SKM-1 (cell line): ENCODE measurements at regions not wholly inside any gene's neighbourhood (a gene's known extent, or its start where the extent isn't known, plus 50 kb on each side); places are given as distances from the start of the nearest gene placed in this dataset.
"Not testable (repeated sequence)": the region's sequence is repeated elsewhere in the genome, so short reads cannot be mapped to it uniquely, and the experiment has no call there.

Experiments
- DNase-seq: peaks from one replicate; lab custom pipeline; 2025; ENCODE audit not compliant: unreplicated experiment; lab: John Stamatoyannopoulos, UW

DNA sequence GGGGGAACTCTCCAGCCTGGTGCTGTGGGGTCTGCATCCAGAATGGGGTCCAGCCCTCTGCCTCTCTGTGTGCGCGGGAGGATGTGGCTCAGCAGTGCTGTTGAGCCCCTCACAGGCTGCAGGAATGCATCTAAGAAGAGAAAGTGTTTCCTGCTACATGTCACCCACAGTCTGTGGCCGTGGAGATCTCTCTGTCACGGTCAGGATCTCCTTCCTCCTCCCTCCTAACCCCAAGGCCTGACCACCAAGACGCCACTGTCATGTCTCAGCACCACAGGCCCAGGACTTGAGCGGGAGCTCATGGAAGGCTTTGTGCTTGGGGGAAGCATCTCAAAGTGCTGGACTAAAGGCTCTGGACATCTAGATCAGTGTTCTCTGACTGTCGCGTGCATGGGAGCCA lies 90.1 kb downstream of the SREK1 start:
- DNase-seq = no peak

DNA sequence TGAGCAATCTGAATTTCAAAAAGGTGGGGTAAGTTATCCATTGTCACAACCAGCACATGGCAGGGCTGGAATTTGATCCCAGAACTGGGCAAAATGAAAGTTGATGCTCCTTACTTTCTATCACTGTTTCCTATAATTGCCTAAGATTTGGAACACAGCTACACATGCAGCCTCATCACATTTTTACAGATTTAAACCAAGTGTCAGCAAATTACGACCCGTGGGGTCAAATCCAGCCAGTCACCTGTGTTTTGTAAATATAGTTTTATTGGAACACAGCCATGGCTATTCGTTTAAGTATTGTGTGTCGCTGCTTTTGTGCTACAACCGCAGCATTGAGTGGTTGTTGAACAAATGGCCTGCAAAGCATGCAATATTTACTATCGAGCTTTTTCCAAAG lies 94.3 kb downstream of the SREK1 start:
- DNase-seq = no peak

- no peak for DNase-seq
Measured at GRCh38 chr5:66239034-66239433, 94.9 kb downstream of the SREK1 start.

DNA sequence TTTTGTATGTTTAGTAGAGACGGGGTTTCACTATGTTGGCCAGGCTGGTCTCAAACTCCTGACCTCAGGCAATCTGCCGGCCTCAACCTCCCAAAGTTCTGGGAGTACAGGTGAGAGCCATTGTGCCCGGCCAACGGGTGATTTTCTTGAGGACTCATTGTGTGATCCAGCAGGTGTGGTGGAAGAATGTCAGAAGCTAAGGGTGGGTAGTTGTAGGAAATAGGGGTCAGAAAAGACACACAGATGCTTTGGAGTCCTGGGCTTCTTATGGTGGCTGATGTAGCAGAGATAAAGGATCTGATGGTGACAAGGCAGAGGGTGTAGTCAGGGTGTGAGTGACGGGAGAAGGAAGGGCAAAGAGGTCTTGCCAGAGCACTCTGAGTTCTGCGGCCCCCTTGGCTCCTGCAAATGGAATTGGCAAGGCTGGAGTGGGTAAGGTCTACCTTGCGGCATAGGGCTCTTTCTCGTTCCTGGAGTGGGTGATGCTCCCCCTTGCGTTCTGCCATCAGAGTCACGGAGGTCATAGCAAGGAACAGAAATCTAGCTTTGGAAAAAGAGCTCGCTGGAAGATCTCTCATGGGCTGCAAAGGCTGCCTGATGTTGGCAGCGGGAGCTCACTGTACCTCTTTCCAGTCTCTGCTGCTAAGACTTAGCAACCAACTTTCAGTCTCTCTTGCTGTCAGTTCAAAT lies 97.2 kb downstream of the SREK1 start:
- no peak for DNase-seq

GRCh38 chr5:66242050-66242715 lies 98.1 kb downstream of the SREK1 start:
- no peak for DNase-seq

DNA sequence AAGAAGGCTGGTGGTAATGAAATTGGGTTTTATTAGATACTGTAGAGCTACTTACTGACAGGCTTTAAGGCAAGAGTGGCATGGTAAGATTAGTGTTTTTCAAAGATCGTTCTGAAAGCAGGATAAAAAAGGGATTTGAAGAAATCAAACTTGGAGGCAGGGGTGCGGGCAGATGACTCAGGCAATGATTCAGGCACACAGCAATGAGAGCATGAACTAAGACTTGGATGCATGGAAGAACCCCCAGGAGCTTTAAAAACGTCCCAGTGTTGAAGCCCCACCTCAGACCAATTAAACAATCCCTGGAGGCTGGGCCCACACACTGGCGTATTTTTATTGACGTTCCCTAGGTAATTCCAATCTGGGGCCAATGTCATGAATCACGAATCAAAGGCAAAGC lies 102.5 kb downstream of the SREK1 start:
- DNase-seq = no peak

DNA sequence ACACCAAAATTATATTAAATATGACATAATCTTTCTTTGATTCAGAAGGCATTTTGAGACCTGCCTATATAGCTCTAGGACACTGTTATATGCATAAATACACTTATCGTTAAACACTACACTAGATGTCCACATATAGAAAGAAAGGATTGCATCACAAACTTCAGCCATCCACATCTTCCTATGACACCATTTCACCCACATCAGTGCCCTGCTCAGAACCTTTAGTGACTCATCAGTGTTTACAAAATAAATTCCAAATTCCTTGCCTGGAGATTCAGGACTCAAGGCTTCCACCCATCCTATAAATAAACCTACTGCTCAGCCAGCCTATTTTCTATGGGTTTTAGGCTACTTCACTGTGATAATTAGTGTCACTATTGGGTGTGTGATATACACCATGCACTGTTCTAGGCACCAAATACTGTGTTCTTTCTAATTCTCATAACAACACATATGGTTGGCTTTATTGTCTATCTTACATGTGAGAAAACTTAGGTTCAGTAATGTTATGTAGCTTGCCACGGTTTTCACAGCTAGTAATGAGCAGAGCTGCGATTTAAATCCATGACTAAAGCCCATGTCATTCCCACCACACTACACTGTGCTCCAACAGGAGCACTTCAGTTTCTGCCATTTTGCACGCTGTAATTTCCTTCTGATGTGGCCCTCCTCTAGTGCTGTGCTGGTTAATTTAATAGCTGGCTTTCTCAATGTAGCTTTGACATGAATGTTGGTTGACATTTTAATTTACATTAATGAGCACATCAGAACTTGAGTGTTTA lies 103.3 kb downstream of the SREK1 start:
- no peak for DNase-seq

DNA sequence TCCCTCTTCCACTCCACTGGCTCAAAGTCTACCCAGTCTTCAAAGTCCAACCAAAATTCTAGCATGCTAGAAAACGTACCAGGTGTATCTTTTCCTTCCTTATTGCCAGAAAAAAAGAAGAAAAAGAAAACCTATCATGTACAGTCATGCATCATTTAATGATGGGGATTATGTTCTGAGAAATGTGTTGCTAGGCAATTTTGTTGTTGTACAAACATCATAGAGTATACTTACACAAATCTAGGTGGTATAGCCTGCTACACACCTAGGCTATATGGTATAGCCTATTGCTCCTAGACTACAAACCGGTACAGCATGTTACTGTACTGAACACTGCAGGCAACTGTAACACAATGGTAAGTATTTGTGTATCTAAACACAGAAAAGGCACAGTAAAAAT lies 104.8 kb downstream of the SREK1 start:
- no peak for DNase-seq

DNA sequence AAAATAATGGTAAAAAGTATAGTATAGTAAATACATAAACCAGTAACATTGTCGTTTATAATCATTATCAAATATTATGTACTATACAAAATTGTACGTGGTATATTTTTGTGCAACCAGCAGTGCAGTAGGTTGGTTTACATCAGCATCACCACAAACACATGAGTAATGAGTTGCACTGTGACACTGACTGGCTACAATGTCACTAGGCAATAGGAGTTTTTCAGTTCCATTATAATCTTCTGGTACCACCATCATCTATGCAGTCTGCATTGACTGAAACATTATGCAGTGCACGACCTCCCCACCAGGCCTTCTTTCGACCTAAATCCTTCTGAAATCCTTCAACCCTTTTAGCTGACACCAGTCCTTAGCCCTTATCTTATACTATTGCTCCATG lies 105.8 kb downstream of the SREK1 start:
- no peak for DNase-seq

DNA sequence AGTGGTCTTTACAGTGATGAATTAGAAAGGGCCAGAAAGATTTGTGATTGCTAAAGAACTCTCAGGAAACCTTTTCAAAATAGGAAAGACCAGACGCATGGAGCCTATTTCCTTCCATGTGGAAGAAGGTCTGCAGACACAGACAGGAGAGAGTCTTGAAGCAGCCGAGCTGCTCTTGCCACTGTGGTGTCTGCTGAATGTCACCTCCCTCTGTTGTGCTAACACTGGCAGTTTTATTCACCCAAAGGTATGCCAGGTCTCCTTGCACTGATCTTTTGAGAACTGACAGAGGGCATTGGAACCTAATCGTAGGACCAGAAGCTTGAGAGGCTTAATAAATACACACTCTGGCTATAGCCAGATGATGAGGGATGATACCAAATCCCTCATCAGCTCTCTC lies 108.7 kb downstream of the SREK1 start:
- no peak for DNase-seq

DNA sequence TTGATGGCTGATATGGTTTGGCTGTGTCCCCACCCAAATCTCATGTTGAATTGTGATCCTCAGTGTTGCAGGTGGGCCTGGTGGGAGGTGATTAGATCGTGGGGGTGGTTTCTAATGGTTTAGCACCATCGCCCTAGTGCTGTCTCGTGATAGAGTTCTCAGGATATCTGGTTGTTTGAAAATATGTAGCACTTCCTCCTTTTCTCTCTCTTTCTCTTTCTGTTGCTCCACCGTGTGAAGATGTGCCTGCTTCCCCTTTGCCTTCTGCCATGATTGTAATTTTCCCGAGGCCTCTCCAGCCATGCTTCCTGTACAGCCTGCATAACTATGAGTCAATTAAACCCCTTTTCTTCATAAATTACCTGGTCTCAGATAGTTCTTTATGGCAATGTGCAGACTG lies 111.6 kb downstream of the SREK1 start:
- DNase-seq = no peak

DNA sequence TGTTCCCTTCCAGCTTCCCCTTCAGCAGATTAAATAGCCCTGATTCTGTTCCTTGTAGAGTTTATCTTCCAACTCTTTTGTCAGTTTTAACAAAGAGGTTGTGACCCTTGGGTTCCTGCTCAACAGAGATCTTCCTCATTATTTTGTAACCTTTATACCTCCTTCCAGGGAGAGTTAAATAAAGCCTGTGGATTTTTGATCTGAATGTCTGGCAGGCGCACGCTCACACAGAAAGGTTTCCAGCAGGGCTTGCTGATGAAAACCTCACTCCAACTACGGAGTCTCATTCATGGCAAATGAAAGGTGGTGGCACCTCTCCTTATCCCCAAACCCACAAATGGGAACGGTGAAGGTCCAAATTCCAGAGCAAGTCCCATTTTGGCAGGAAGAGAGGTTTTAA lies 129.0 kb downstream of the SREK1 start:
- DNase-seq = no peak

DNA sequence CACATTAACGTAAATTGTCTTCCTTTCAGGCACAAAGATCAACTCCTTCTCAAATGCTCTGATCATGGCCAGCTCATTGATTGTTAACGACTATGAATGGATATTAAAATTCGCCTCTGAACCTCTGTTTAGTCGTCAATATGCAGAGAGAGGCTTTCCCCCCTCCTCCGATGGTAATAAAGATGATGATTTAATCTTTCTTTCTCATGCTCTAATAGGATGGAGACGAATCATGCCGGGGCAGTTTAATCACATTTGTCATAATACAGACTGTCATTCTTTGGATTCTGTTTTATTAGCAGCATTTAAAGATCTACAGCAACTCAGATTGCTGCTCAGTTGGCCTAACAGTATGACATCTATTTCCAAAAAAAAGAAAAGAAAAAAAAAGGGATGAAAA lies 132.9 kb downstream of the SREK1 start:
- no peak for DNase-seq

DNA sequence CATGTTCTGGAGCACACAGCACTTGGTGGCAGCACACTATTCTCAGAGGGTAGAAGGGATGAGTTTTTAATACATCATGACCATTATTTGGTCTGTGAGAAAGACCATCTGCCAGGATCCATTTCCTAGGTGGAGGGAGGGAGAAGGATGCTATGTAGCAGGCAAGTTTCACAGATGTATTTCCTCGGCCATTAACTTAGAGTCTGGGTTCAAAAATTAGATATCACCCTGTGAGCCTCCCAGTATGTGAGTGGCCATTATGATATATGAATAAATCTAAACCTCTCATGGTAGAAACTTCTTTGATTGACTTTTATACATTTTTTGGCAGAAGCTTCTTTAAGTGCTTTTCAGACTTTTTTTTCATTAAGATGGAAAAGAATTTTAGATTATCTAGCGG lies 133.9 kb downstream of the SREK1 start:
- no peak for DNase-seq

- peak; percentile 43 for DNase-seq
Measured at GRCh38 chr5:66281294-66281693, 137.2 kb downstream of the SREK1 start.

DNA sequence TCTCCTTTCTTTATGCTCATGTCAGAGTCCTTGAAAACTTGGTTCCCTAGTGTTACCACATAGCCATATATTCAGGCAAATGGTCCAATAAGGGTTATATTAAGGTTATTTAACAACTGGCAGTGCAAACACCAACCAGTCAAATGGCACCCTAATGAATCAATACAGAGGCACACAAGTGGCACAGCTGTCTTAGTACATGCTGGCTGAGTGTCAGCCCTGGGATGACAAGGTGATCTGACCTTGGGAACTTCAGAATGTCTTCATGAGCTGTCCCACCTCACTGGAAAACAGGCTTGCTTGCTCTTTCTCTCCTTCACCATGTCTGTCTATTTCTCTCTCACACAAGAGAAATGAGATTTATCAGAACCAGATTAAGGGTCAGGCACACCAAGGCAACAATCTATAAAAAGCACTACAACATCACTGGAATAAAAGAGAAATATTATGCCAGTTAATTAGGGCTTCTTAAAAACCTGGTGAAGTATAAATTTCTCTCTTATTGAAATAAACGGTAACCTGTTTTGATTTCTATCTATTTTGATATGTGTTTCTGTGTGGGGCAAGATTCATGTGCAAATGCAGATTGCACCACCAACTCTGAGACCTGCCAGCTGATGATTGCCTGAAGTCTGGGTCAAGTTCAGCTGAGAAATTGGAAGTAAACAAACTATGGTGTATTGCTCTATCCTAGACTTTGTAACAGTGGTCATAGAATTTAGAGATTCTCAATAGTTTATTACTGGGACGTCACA lies 140.7 kb downstream of the SREK1 start:
- no peak for DNase-seq

DNA sequence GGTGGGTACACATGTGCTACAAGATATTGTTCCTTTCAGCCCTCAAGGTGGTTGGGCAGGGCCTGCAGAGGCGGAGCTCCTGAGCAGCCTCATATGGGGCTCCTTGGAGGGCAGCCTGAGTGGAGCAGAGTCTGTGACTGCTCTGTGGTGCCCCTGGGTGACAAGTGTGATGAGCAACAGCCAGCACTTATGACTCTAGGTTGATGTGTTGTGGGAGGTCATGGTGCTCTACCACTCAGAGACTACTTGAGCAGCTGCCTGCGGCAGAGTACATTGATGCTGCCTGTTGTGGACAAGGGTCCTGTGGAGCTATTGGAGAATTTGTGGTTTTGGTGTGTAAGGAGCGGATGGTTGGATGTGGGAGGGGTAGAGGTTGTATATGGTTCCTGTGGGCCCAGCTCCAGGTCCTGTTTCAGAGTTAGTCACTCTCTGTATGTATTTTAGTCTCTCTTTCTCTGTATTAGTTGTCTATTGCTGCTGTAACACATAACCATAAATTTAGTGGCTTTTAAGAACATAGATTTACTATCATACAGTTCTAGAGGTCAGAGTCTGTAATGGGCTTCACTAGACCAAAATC lies 141.3 kb downstream of the SREK1 start:
- no peak for DNase-seq

GRCh38 chr5:66291771-66292170 lies 147.7 kb downstream of the SREK1 start:
- DNase-seq = no peak

GRCh38 chr5:66293851-66294250 lies 149.8 kb downstream of the SREK1 start:
- not testable (repeated sequence) for DNase-seq

DNA sequence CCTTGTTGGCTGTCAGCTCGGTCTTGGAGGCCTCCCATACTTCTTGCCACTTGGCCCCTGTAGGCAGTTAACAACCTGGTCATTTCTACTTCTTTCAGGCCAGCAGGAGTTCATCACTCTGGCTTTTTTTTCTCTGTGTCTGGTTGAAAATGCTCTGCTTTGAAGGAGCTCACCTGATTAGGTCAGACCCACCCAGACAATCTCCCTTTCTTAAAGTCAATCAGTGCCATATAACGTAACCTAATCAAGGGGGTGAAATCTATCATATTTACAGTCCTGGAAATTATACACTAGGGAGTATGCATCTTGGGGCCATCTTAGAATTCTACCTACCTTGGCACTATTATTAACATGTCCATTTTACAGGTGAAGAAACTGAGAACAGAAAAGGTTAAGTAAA lies 155.4 kb downstream of the SREK1 start:
- DNase-seq = no peak

GRCh38 chr5:66302344-66302743 lies 158.2 kb downstream of the SREK1 start:
- no peak for DNase-seq
